H1 (cell line): ENCODE measurements at regions not wholly inside any gene's neighbourhood (a gene's known extent, or its start where the extent isn't known, plus 50 kb on each side); places are given as distances from the start of the nearest gene placed in this dataset.

Experiments
- CTCF ChIA-PET: fragments of 300-600 bp; sonication (Branson Sonifier 250); formaldehyde crosslinking; loops from one replicate; lab custom pipeline; 2021; ENCODE audit not compliant: partially characterized antibody; lab: Charles Lee
- POLR2A ChIA-PET: fragments of 300-600 bp; sonication (Branson Sonifier 250); formaldehyde crosslinking; loops from one replicate; lab custom pipeline; 2021; ENCODE audit warnings: inconsistent platforms; ENCODE audit not compliant: partially characterized antibody; lab: Charles Lee
- DNase-seq, 2 experiments: peaks; one replicate each; pipeline versions ENCODE4 v3.0.0 to v3.0.0-alpha.2; 2010 to 2022; ENCODE audit warnings: low spot score in 2 of 2, low read depth in 1 of 2, mixed read lengths in 1 of 2
- FAIRE-seq: peaks from 2 replicates; lab custom pipeline; 2011; peaks lifted over from hg19 to GRCh38; lab: Jason Lieb, UNC
- H2AFZ ChIP-seq: 2 replicates; pipeline ENCODE4 v1.8.1; 2012; ENCODE audit warnings: low read length, inconsistent platforms
- H2AK5ac ChIP-seq: 2 replicates; pipeline ENCODE4 v1.6.1; 2013; ENCODE audit warnings: low read depth, low read length
- H2BK120ac ChIP-seq: replicated peaks from 2 replicates; pipeline ENCODE3; 2013; ENCODE audit warnings: low read depth, low read length, inconsistent platforms
- H2BK12ac ChIP-seq: 2 replicates; pipeline ENCODE4 v1.6.1; 2013; ENCODE audit warnings: low read depth, low read length
- H2BK15ac ChIP-seq: 2 replicates; pipeline ENCODE4 v1.6.1; 2013; ENCODE audit warnings: low read length
- H2BK20ac ChIP-seq: 2 replicates; pipeline ENCODE4 v1.6.1; 2013; ENCODE audit warnings: low read length
- H2BK5ac ChIP-seq: 2 replicates; pipeline ENCODE4 v1.6.1; 2013; ENCODE audit warnings: low read depth, low read length
- H3K14ac ChIP-seq: 2 replicates; pipeline ENCODE4 v1.6.1; 2013; ENCODE audit warnings: inconsistent platforms; ENCODE audit not compliant: insufficient read length
- H3K18ac ChIP-seq: 2 replicates; pipeline ENCODE4 v1.6.1; 2013; ENCODE audit warnings: low read length; ENCODE audit errors: extremely low read depth
- H3K23ac ChIP-seq: 2 replicates; pipeline ENCODE4 v1.6.1; 2013; ENCODE audit warnings: inconsistent platforms; ENCODE audit not compliant: insufficient read length
- H3K23me2 ChIP-seq: 2 replicates; pipeline ENCODE4 v1.6.1; 2013; ENCODE audit warnings: low read depth, low read length
- H3K27ac ChIP-seq: 2 replicates; pipeline ENCODE4 v1.6.1; 2011; ENCODE audit warnings: low read depth, low read length, inconsistent platforms
- H3K27me3 ChIP-seq, 4 experiments: replicated peaks in 1 of 4; 1 replicate in 1 of 4; 2 replicates in 3 of 4; pipeline versions ENCODE4 v1.6.1 to v1.8.1; 2011 to 2013; ENCODE audit warnings: low read length in 3 of 4, mild to moderate bottlenecking in 3 of 4, inconsistent platforms in 2 of 4, mixed read lengths in 2 of 4, moderate library complexity in 1 of 4; ENCODE audit not compliant: control insufficient read depth in 3 of 4, insufficient read depth in 3 of 4; ENCODE audit errors: extremely low read depth in 1 of 4
- H3K36me3 ChIP-seq, 4 experiments: 2 replicates each; pipeline versions ENCODE4 v1.6.1 to v1.8.1; 2011 to 2013; ENCODE audit warnings: mild to moderate bottlenecking in 4 of 4, low read length in 3 of 4, moderate library complexity in 2 of 4, control low read depth in 1 of 4, inconsistent platforms in 1 of 4; ENCODE audit not compliant: insufficient read depth in 4 of 4, control insufficient read depth in 2 of 4
- H3K4ac ChIP-seq: replicated peaks from 2 replicates; pipeline ENCODE3; 2013; ENCODE audit warnings: low read length, low read depth, mixed read lengths, inconsistent platforms; ENCODE audit not compliant: insufficient read length
- H3K4me1 ChIP-seq, 4 experiments: replicated peaks in 1 of 4; 1 replicate in 1 of 4; 2 replicates in 3 of 4; pipeline versions ENCODE4 v1.6.1 to v1.8.1; 2011 to 2013; ENCODE audit warnings: low read length in 3 of 4, inconsistent platforms in 2 of 4, mixed read lengths in 1 of 4; ENCODE audit not compliant: insufficient read depth in 4 of 4, control insufficient read depth in 3 of 4
- H3K4me2 ChIP-seq, 2 experiments: 2 replicates each; pipeline versions ENCODE4 v1.6.1 to v1.8.1; 2011 to 2013; ENCODE audit warnings: low read depth in 2 of 2, low read length in 2 of 2, control low read depth in 1 of 2, inconsistent platforms in 1 of 2, mild to moderate bottlenecking in 1 of 2; ENCODE audit not compliant: insufficient read depth in 1 of 2
- H3K4me3 ChIP-seq, 4 experiments: fragments of 200-600, 300-600 bp in 1 of 4; sonication (generic), shearing (Covaris generic), sonication (Bioruptor Twin) in 1 of 4; 2 replicates each; pipeline versions ENCODE4 v1.5.1 to v1.8.1; 2011 to 2016; ENCODE audit warnings: low read length in 4 of 4, low read depth in 3 of 4, control low read depth in 2 of 4, inconsistent platforms in 2 of 4, mild to moderate bottlenecking in 2 of 4, mixed read lengths in 1 of 4, moderate library complexity in 1 of 4; ENCODE audit not compliant: insufficient read depth in 2 of 4; ENCODE audit errors: extremely low read depth in 1 of 4
- H3K56ac ChIP-seq: replicated peaks from 2 replicates; pipeline ENCODE3; 2013; ENCODE audit warnings: low read depth, mild to moderate bottlenecking, mixed read lengths, low read length, inconsistent platforms; ENCODE audit not compliant: insufficient read length
- H3K79me1 ChIP-seq: 2 replicates; pipeline ENCODE4 v1.6.1; 2013; ENCODE audit warnings: low read depth, low read length, control low read depth
- H3K79me2 ChIP-seq, 2 experiments: 2 replicates each; pipeline versions ENCODE4 v1.6.1 to v1.8.1; 2012 to 2013; ENCODE audit warnings: low read length in 2 of 2, mild to moderate bottlenecking in 2 of 2, inconsistent platforms in 1 of 2; ENCODE audit not compliant: insufficient read depth in 2 of 2, control insufficient read depth in 1 of 2
- H3K9ac ChIP-seq, 4 experiments: replicated peaks in 1 of 4; 1 replicate in 1 of 4; 2 replicates in 3 of 4; pipeline versions ENCODE4 v1.6.1 to v1.8.1; 2011 to 2013; ENCODE audit warnings: low read depth in 3 of 4, low read length in 3 of 4, control low read depth in 2 of 4, mild to moderate bottlenecking in 2 of 4, moderate library complexity in 2 of 4, inconsistent platforms in 1 of 4; ENCODE audit errors: extremely low read depth in 1 of 4
- H3K9me3 ChIP-seq, 2 experiments: 2 replicates each; pipeline versions ENCODE4 v1.6.1 to v1.8.1; 2012 to 2013; ENCODE audit warnings: mild to moderate bottlenecking in 2 of 2, moderate library complexity in 2 of 2, control low read depth in 1 of 2, inconsistent platforms in 1 of 2, low read depth in 1 of 2, low read length in 1 of 2, mixed read lengths in 1 of 2; ENCODE audit not compliant: insufficient read depth in 2 of 2
- H4K20me1 ChIP-seq, 2 experiments: replicated peaks in 1 of 2; 2 replicates each; pipeline versions ENCODE3 to v1.8.1; 2011 to 2013; ENCODE audit warnings: inconsistent platforms in 2 of 2, low read length in 2 of 2, mild to moderate bottlenecking in 1 of 2; ENCODE audit not compliant: insufficient read depth in 2 of 2, control insufficient read depth in 1 of 2
- H4K5ac ChIP-seq: 2 replicates; pipeline ENCODE4 v1.6.1; 2013; ENCODE audit warnings: low read length, low read depth, mixed read lengths, inconsistent platforms; ENCODE audit not compliant: insufficient read length
- H4K8ac ChIP-seq: 2 replicates; pipeline ENCODE4 v1.8.0; 2013; ENCODE audit warnings: mild to moderate bottlenecking, moderate library complexity, low read length, inconsistent platforms; ENCODE audit not compliant: insufficient read depth; ENCODE audit errors: extremely low read depth
- H4K91ac ChIP-seq: replicated peaks from 2 replicates; pipeline ENCODE3; 2013; ENCODE audit warnings: low read length, mixed read lengths, inconsistent platforms; ENCODE audit not compliant: insufficient read length
- BACH1 ChIP-seq: IDR thresholded peaks from 2 replicates; pipeline ENCODE4 v1.6.1; 2012; ENCODE audit warnings: low read length, improper control_type of control experiment
- BRCA1 ChIP-seq: IDR thresholded peaks from 2 replicates; pipeline ENCODE4 v1.6.1; 2012; ENCODE audit warnings: low read depth, low read length, improper control_type of control experiment
- CEBPB ChIP-seq: IDR thresholded peaks from 2 replicates; pipeline ENCODE4 v1.6.1; 2012; ENCODE audit warnings: low read depth, low read length
- E2F6 ChIP-seq: IDR thresholded peaks from 2 replicates; pipeline ENCODE4 v1.6.1; 2012; ENCODE audit warnings: inconsistent platforms
- GTF2F1 ChIP-seq: IDR thresholded peaks from 2 replicates; pipeline ENCODE4 v1.6.1; 2012; ENCODE audit warnings: low read depth, low read length, improper control_type of control experiment, borderline replicate concordance
- HDAC6 ChIP-seq: IDR thresholded peaks from one replicate; pipeline ENCODE4 v1.7.1; 2012; ENCODE audit warnings: low read depth, mild to moderate bottlenecking, inconsistent platforms, low read length, moderate library complexity
- JUN ChIP-seq: IDR thresholded peaks from 2 replicates; pipeline ENCODE4 v1.6.1; 2011; ENCODE audit warnings: low read depth, mild to moderate bottlenecking, improper control_type of control experiment, low read length
- KDM5A ChIP-seq: fragments of 200-600 bp; IDR thresholded peaks from 2 replicates; pipeline ENCODE4 v1.7.1; 2012; ENCODE audit warnings: mild to moderate bottlenecking, low read length, inconsistent platforms, mixed read lengths
- NRF1 ChIP-seq: IDR thresholded peaks from 2 replicates; pipeline ENCODE4 v1.6.1; 2011; ENCODE audit warnings: mild to moderate bottlenecking, low read depth, low read length, improper control_type of control experiment
- PHF8 ChIP-seq: fragments of 200-600 bp; sonication (generic); conservative IDR thresholded peaks from 2 replicates; pipeline ENCODE4 v1.7.1; 2012; ENCODE audit warnings: low read depth, mild to moderate bottlenecking, inconsistent platforms, low read length, moderate library complexity
- RFX5 ChIP-seq: IDR thresholded peaks from 2 replicates; pipeline ENCODE4 v1.6.1; 2011; ENCODE audit warnings: low read depth, low read length, improper control_type of control experiment, borderline replicate concordance
- RXRA ChIP-seq: IDR thresholded peaks from 2 replicates; pipeline ENCODE4 v1.6.1; 2011; ENCODE audit warnings: low read depth, mild to moderate bottlenecking, low read length, moderate library complexity; ENCODE audit not compliant: insufficient read depth
- ZNF274 ChIP-seq: IDR thresholded peaks from 2 replicates; pipeline ENCODE4 v1.7.0; 2012; ENCODE audit warnings: low read length, borderline replicate concordance; ENCODE audit errors: extremely low read depth
- WGBS, 2 experiments: shearing (Covaris generic) in 1 of 2; methylation state at CpG; one replicate each; pipeline versions ENCODE4 v1.1.6 to v1.1.7; 2013 to 2015; ENCODE audit warnings: low lambda C conversion rate in 2 of 2, mixed read lengths in 2 of 2, inconsistent platforms in 1 of 2, low coverage in 1 of 2, missing lambda C conversion rate in 1 of 2; ENCODE audit not compliant: insufficient replicate concordance in 2 of 2, insufficient coverage in 1 of 2, insufficient read length in 1 of 2; ENCODE audit errors: extremely low coverage in 1 of 2, missing lambda C conversion rate in 1 of 2; 5-methylcytosine and 5-hydroxymethylcytosine counted together

GRCh38 chr3:127106053-127106452, 86.9 kb upstream of the PRR23E start:
- Histone ChIP-seq H3K23ac (no peak overlapping the region), H3K4me1 (peaks cover 0 to 11% (median 1%) of the 10 kb centered on the region in 4 experiments; a peak in 2 of 7 replicates), H2BK5ac (no peak overlapping the region), H3K4ac (no peak overlapping the region), H2AFZ (no peak overlapping the region), H2BK120ac (no peak overlapping the region), H4K20me1 (no peaks in the 10 kb centered on the region), H3K4me2 (no peak overlapping the region), H2BK15ac (no peak overlapping the region), H4K91ac (no peak overlapping the region), H3K27ac (no peak overlapping the region), H3K14ac (no peak overlapping the region), H2AK5ac (no peak overlapping the region), H3K56ac (no peak overlapping the region), H2BK20ac (no peak overlapping the region), H3K4me3 (no peak overlapping the region), H4K5ac (no peak overlapping the region), H3K9ac (no peak overlapping the region), H3K36me3 (no peaks in the 10 kb centered on the region), H3K79me1 (no peaks in the 10 kb centered on the region), H3K79me2 (no peaks in the 10 kb centered on the region), H3K27me3 (no peaks in the 10 kb centered on the region; a peak in 1 of 7 replicates), H2BK12ac (no peak overlapping the region), H4K8ac (no peak overlapping the region), H3K18ac (no peak overlapping the region), H3K9me3 (no peaks in the 10 kb centered on the region), H3K23me2 (no peaks in the 10 kb centered on the region)
- ChIA-PET CTCF (interaction anchor here (0.6 to 3.2 kb wide), 12 partner anchors 9 to 392 kb away, joined by 3 to 11 read pairs (median 3); no protein-coding TSS in a partner anchor), POLR2A (no interaction called here)
- DNase-seq (no peak), FAIRE-seq (no peak)
- TF ChIP-seq RFX5, result no peak
- TF ChIP-seq JUN, result no peak
- no peak for TF ChIP-seq RXRA
- TF ChIP-seq BRCA1, result no peak
- no peak for TF ChIP-seq CEBPB
- TF ChIP-seq PHF8, result no peak
- TF ChIP-seq E2F6, result no peak
- no peak for TF ChIP-seq NRF1
- no peak for TF ChIP-seq ZNF274
- no peak for TF ChIP-seq KDM5A
- no peak for TF ChIP-seq GTF2F1
- TF ChIP-seq HDAC6, result no peak
- TF ChIP-seq BACH1, result no peak
- 83% methylated on average over 7 of the region's 7 CpGs; no CpG with 5 or more reads in 1 of the 2 experiments for WGBS, 2 experiments
